ENCODE measurements at regions not wholly inside any gene's neighbourhood (a gene's known extent, or its start where the extent isn't known, plus 50 kb on each side); places are given as distances from the start of the nearest gene placed in this dataset.

DNA sequence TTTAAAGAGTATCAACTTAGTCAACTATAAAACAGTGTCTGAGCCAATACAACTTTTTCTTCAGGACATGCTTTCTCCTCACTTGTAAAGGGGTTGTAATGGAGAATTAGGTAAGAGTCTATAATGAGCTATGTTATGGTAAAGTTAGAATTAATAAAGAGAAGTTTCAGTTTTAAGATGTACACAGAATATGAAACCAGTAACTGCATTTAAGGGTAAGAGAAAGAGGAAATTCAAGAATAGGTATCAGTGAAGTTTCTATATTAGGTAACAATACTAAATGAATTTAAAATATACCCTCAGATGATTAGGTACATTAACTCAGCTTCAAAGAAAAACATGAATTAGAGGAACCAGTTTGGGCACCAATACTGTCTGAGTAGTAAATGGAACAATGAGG is 1444.3 kb upstream of the ADGRB3 start:
- TF ChIP-seq, protein P1, sequence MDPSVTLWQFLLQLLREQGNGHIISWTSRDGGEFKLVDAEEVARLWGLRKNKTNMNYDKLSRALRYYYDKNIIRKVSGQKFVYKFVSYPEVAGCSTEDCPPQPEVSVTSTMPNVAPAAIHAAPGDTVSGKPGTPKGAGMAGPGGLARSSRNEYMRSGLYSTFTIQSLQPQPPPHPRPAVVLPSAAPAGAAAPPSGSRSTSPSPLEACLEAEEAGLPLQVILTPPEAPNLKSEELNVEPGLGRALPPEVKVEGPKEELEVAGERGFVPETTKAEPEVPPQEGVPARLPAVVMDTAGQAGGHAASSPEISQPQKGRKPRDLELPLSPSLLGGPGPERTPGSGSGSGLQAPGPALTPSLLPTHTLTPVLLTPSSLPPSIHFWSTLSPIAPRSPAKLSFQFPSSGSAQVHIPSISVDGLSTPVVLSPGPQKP (IDR thresholded peaks at IDR 0.05; ENCODE audit: low read depth, low read length): no peak
- TF ChIP-seq, protein P2, sequence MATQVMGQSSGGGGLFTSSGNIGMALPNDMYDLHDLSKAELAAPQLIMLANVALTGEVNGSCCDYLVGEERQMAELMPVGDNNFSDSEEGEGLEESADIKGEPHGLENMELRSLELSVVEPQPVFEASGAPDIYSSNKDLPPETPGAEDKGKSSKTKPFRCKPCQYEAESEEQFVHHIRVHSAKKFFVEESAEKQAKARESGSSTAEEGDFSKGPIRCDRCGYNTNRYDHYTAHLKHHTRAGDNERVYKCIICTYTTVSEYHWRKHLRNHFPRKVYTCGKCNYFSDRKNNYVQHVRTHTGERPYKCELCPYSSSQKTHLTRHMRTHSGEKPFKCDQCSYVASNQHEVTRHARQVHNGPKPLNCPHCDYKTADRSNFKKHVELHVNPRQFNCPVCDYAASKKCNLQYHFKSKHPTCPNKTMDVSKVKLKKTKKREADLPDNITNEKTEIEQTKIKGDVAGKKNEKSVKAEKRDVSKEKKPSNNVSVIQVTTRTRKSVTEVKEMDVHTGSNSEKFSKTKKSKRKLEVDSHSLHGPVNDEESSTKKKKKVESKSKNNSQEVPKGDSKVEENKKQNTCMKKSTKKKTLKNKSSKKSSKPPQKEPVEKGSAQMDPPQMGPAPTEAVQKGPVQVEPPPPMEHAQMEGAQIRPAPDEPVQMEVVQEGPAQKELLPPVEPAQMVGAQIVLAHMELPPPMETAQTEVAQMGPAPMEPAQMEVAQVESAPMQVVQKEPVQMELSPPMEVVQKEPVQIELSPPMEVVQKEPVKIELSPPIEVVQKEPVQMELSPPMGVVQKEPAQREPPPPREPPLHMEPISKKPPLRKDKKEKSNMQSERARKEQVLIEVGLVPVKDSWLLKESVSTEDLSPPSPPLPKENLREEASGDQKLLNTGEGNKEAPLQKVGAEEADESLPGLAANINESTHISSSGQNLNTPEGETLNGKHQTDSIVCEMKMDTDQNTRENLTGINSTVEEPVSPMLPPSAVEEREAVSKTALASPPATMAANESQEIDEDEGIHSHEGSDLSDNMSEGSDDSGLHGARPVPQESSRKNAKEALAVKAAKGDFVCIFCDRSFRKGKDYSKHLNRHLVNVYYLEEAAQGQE (IDR thresholded peaks at IDR 0.05): no peak
- no peak for TF ChIP-seq CBX8 (IDR thresholded peaks at IDR 0.05)
- no peak for TF ChIP-seq ESRRA (IDR thresholded peaks at IDR 0.05; ENCODE audit: borderline replicate concordance, low read length)
- TF ChIP-seq, protein P3, sequence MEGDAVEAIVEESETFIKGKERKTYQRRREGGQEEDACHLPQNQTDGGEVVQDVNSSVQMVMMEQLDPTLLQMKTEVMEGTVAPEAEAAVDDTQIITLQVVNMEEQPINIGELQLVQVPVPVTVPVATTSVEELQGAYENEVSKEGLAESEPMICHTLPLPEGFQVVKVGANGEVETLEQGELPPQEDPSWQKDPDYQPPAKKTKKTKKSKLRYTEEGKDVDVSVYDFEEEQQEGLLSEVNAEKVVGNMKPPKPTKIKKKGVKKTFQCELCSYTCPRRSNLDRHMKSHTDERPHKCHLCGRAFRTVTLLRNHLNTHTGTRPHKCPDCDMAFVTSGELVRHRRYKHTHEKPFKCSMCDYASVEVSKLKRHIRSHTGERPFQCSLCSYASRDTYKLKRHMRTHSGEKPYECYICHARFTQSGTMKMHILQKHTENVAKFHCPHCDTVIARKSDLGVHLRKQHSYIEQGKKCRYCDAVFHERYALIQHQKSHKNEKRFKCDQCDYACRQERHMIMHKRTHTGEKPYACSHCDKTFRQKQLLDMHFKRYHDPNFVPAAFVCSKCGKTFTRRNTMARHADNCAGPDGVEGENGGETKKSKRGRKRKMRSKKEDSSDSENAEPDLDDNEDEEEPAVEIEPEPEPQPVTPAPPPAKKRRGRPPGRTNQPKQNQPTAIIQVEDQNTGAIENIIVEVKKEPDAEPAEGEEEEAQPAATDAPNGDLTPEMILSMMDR (IDR thresholded peaks at IDR 0.05): no peak
- TF ChIP-seq RCOR1 (IDR thresholded peaks at IDR 0.05; ENCODE audit: low read depth, low read length): no peak
- TF ChIP-seq KDM1A (IDR thresholded peaks at IDR 0.05; ENCODE audit: low read depth): no peak
- TF ChIP-seq RFX5 (IDR thresholded peaks at IDR 0.05): no peak
- TF ChIP-seq CBX2 (IDR thresholded peaks at IDR 0.05; ENCODE audit: borderline replicate concordance, low read depth): no peak
- TF ChIP-seq TP53 (CRISPR knock-in tag; IDR thresholded peaks at IDR 0.05): no peak
- no peak for TF ChIP-seq RAD21 (conservative IDR thresholded peaks at IDR 0.05 in 1 of 2, IDR thresholded peaks at IDR 0.05 in 1 of 2)

Measured in A549 (cell line).